NCI-H128 (cell line): ENCODE measurements at regions not wholly inside any gene's neighbourhood (a gene's known extent, or its start where the extent isn't known, plus 50 kb on each side); places are given as distances from the start of the nearest gene placed in this dataset.
"Not testable (repeated sequence)": the region's sequence is repeated elsewhere in the genome, so short reads cannot be mapped to it uniquely, and the experiment has no call there.

Experiments
- DNase-seq: peaks from one replicate; lab custom pipeline; 2025; ENCODE audit not compliant: unreplicated experiment; lab: John Stamatoyannopoulos, UW

- no peak for DNase-seq
These were observed 53.8 kb upstream of the C2CD4B start for GRCh38 chr15:62218841-62219240.

GRCh38 chr15:62219799-62220198 lies 54.7 kb upstream of the C2CD4B start:
- DNase-seq: no peak

GRCh38 chr15:62223020-62223419 lies 57.9 kb upstream of the C2CD4B start:
- DNase-seq: no peak

GRCh38 chr15:62228604-62229003 lies 63.5 kb upstream of the C2CD4B start:
- no peak for DNase-seq

- no peak for DNase-seq
These were observed 66.8 kb upstream of the C2CD4B start for GRCh38 chr15:62231856-62232255.

GRCh38 chr15:62240121-62241096 lies 75.3 kb upstream of the C2CD4B start:
- DNase-seq: no peak

- DNase-seq: no peak
These were observed 76.2 kb upstream of the C2CD4B start for GRCh38 chr15:62241135-62241770.

- no peak for DNase-seq
These were observed 77.9 kb upstream of the C2CD4B start for GRCh38 chr15:62242999-62243398.

- DNase-seq: no peak
These were observed 79.7 kb upstream of the C2CD4B start for GRCh38 chr15:62244762-62245161.

- DNase-seq: no peak
These were observed 83.3 kb upstream of the C2CD4B start for GRCh38 chr15:62248277-62248984.

GRCh38 chr15:62249501-62249900 lies 84.4 kb upstream of the C2CD4B start:
- DNase-seq: no peak

GRCh38 chr15:62250186-62250585 lies 85.1 kb upstream of the C2CD4B start:
- no peak for DNase-seq

- DNase-seq: no peak
These were observed 85.9 kb upstream of the C2CD4B start for GRCh38 chr15:62250978-62251377.

GRCh38 chr15:62253294-62253693 lies 88.2 kb upstream of the C2CD4B start:
- DNase-seq: no peak

GRCh38 chr15:62254137-62254934 lies 89.3 kb upstream of the C2CD4B start:
- no peak for DNase-seq

- DNase-seq: not testable (repeated sequence)
These were observed 91.3 kb upstream of the C2CD4B start for GRCh38 chr15:62256430-62256829.

- no peak for DNase-seq
These were observed 93.0 kb upstream of the C2CD4B start for GRCh38 chr15:62257996-62258521.

GRCh38 chr15:62262305-62262941 lies 97.3 kb upstream of the C2CD4B start:
- DNase-seq: no peak

- DNase-seq: no peak
These were observed 99.1 kb upstream of the C2CD4B start for GRCh38 chr15:62264196-62264595.

GRCh38 chr15:62269504-62269903 lies 104.4 kb upstream of the C2CD4B start:
- DNase-seq: no peak
